GM12874 (cell line): ENCODE measurements at regions not wholly inside any gene's neighbourhood (a gene's known extent, or its start where the extent isn't known, plus 50 kb on each side); places are given as distances from the start of the nearest gene placed in this dataset.

Experiments
- TF ChIP-seq, protein P1 (sequence below): IDR thresholded peaks from 2 replicates; pipeline ENCODE4 v1.5.1; 2011; ENCODE audit warnings: low read depth, mild to moderate bottlenecking, control low read depth, low read length, moderate library complexity; ENCODE audit not compliant: insufficient read depth

DNA sequence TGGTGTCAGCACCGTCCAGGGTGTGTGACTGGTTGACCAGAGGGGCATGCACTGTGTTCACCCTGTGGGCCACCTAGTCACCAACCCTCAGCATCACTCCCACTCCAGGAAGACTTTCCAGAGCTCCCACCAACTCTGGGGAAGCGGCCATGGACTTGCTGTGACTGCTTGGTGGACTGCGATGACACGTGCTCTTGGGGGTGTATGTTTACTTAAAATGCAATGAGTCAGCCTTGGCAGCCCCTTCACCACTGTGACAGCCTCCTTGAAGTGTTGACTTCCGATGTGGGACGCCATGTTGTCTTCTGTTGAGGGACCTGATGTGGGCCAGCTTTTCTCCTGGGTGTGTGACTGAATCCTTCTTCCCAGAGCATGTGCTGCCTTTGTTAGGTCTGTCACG, 151.1 kb upstream of the RTL1 start:
- TF ChIP-seq, protein P1, sequence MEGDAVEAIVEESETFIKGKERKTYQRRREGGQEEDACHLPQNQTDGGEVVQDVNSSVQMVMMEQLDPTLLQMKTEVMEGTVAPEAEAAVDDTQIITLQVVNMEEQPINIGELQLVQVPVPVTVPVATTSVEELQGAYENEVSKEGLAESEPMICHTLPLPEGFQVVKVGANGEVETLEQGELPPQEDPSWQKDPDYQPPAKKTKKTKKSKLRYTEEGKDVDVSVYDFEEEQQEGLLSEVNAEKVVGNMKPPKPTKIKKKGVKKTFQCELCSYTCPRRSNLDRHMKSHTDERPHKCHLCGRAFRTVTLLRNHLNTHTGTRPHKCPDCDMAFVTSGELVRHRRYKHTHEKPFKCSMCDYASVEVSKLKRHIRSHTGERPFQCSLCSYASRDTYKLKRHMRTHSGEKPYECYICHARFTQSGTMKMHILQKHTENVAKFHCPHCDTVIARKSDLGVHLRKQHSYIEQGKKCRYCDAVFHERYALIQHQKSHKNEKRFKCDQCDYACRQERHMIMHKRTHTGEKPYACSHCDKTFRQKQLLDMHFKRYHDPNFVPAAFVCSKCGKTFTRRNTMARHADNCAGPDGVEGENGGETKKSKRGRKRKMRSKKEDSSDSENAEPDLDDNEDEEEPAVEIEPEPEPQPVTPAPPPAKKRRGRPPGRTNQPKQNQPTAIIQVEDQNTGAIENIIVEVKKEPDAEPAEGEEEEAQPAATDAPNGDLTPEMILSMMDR: no peak

DNA sequence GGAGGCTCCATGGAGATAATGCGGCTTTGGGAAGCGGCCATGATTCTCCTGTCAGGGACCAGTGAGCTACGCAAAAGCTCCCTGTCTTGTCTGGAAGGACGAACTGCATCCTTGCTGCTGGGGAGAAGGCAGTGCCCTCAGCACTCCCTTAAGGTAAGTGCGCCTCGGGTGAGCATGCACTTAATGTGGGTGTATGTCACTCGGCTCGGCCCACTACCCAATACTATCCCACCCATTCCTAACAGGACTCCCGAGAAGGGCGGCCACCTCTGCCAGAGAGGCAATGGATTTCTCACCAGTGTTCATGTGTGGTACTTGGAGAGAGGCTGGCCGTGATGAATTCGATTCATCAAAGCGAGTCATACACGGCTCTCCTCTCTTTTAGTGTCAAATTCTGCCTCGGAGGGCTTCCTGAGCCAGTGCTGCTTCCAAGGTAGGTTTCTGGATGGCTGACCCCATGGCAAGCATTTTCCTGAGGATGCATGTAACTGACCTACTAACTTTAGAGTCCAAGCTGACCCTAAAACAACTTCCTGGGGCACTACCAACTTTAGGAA, 151.7 kb upstream of the RTL1 start:
- TF ChIP-seq, protein P1: no peak

- TF ChIP-seq, protein P1: no peak
Observed at GRCh38 chr14:101055776-101056374, 152.4 kb upstream of the RTL1 start.

DNA sequence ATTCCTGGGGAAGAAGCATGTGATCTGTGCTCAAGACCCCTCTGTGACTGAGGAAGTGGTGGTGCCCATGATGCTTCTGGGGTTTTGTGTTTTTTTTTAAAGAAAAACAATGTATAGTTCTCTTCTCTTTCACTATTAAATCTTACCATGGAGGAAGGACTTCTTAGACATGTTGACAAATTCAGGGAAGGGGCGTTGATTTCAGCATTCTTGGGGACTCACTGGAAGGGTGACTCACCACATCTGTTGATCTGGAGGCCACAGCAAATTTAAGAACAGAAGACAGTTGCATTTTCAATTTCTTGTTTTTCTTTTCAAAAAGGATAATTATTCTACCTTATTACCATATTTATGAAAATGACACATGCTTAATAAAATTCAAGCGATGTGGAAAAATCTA, 152.9 kb upstream of the RTL1 start:
- TF ChIP-seq, protein P1: no peak

- TF ChIP-seq, protein P1: no peak
Observed at GRCh38 chr14:101057394-101057793, 153.9 kb upstream of the RTL1 start.

- TF ChIP-seq, protein P1: no peak
Observed at GRCh38 chr14:101058571-101058970, 155.0 kb upstream of the RTL1 start.

DNA sequence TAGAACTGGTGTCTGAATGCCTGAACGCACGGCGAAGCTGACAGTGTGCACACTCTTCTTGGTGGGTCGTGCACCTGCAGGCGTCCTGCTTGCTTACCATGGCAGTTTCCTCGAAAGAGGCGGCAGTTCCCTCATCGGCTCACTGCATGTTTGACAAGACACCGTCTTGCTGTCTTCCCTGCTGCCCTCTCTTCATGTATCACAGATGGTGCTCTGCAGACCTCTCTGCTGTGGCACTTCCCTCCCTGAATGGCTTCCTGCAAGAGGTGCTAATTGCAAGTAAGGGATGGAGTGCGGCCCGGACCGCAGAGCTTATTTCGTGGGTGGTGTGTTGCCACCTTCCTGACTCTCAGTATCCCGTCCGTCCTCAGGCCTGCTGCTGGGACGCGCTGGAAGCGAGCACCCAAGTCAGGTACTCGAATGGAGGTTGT, 156.7 kb upstream of the RTL1 start:
- TF ChIP-seq, protein P1: no peak
